ENCODE measurements at regions not wholly inside any gene's neighbourhood (a gene's known extent, or its start where the extent isn't known, plus 50 kb on each side); places are given as distances from the start of the nearest gene placed in this dataset.

- DNase-seq (ENCODE audit: extremely low spot score): no peak
- ChIA-PET POLR2A (no interaction called here), CTCF (interaction anchor here (0.7 to 0.8 kb wide), 2 partner anchors 17 to 50 kb away, joined by 3 read pairs; no protein-coding TSS in a partner anchor)
- no peak for TF ChIP-seq CTCF (IDR thresholded peaks at IDR 0.05; ENCODE audit: control extremely low read depth, extremely low read depth, low read depth, missing control alignments)
These were observed 342.1 kb downstream of the TBL1XR1 start for GRCh38 chr3:176855213-176855612.

- no peak for TF ChIP-seq CTCF (IDR thresholded peaks at IDR 0.05; ENCODE audit: control extremely low read depth, extremely low read depth, low read depth, missing control alignments)
- no peak for DNase-seq (ENCODE audit: extremely low spot score)
- POLR2A ChIA-PET: no interaction called here
- CTCF ChIA-PET: interaction anchor here (1.4 kb wide), 1 partner anchor 10 kb away, joined by 3 read pairs; no protein-coding TSS in a partner anchor
These were observed 346.8 kb downstream of the TBL1XR1 start for GRCh38 chr3:176850498-176850897.

- TF ChIP-seq CTCF (IDR thresholded peaks at IDR 0.05; ENCODE audit: control extremely low read depth, extremely low read depth, low read depth, missing control alignments): no peak
- no peak for DNase-seq (ENCODE audit: extremely low spot score)
- POLR2A ChIA-PET: no interaction called here
- CTCF ChIA-PET: no interaction called here
These were observed 348.7 kb downstream of the TBL1XR1 start for GRCh38 chr3:176848431-176849214.

GRCh38 chr3:176842914-176843313 lies 354.4 kb downstream of the TBL1XR1 start:
- DNase-seq (ENCODE audit: extremely low spot score): no peak
- TF ChIP-seq CTCF (IDR thresholded peaks at IDR 0.05; ENCODE audit: control extremely low read depth, extremely low read depth, low read depth, missing control alignments): no peak
- ChIA-PET POLR2A (no interaction called here), CTCF (no interaction called here)

- ChIA-PET POLR2A (no interaction called here), CTCF (interaction anchor here (1.2 kb wide), 1 partner anchor 10 kb away, joined by 3 read pairs; no protein-coding TSS in a partner anchor)
- no peak for DNase-seq (ENCODE audit: extremely low spot score)
- TF ChIP-seq CTCF (IDR thresholded peaks at IDR 0.05; ENCODE audit: control extremely low read depth, extremely low read depth, low read depth, missing control alignments): no peak
These were observed 356.5 kb downstream of the TBL1XR1 start for GRCh38 chr3:176840641-176841286.

GRCh38 chr3:176839901-176840300 lies 357.4 kb downstream of the TBL1XR1 start:
- no peak for TF ChIP-seq CTCF (IDR thresholded peaks at IDR 0.05; ENCODE audit: control extremely low read depth, extremely low read depth, low read depth, missing control alignments)
- POLR2A ChIA-PET: no interaction called here
- CTCF ChIA-PET: interaction anchor here (1.4 kb wide), 1 partner anchor 33 kb away, joined by 4 read pairs; no protein-coding TSS in a partner anchor
- DNase-seq (ENCODE audit: extremely low spot score): no peak
